Umbilical cord (tissue), 1 donor: ENCODE measurements at regions not wholly inside any gene's neighbourhood (a gene's known extent, or its start where the extent isn't known, plus 50 kb on each side); places are given as distances from the start of the nearest gene placed in this dataset.
A peak's percentile ranks its signal among the peaks of the same experiment; 100 is the strongest.
"Not testable (repeated sequence)": the region's sequence is repeated elsewhere in the genome, so short reads cannot be mapped to it uniquely, and the experiment has no call there.

Experiments used
- DNase-seq: peaks from one replicate; pipeline ENCODE4 v3.0.0-alpha.2; 2015; ENCODE audit warnings: low spot score

DNA sequence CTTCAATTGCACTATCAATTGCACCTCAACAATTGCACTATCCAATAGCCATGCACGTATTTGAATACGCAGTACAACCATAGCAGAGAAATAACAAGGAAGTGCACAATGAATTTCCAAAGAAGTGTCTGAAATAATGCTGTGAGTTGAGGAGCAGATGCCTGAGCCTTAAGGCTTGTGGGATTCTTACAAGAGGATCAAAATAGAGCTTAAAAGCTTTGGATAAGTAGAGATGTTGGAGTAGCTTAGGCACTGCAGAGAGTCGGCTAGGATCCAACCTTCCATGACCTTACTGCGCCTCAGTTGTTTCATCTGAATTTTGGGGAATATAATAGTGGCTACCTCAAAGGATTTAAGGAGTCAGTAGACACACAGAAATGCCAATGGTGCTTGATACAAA lies 196.1 kb upstream of the FLRT2 start:
- peak; percentile 72 for DNase-seq

DNA sequence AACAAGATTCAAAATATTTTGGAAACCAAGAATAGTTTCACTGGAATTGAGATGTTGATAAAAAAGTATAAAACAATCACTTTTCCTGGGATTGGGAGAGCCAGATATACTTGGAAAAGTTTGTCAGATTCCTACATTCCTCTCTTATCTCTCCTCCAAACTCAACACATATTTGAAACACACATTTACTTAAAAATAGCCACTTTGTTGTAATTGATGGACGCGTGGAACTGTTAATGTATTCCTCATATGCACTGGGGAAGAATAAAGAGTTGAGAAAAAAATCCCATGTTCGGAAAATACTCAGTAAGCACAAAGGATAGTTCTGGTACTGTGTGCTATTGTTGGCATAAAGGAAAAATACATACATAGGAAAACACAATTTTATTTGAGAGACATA lies 195.6 kb upstream of the FLRT2 start:
- DNase-seq = no peak

DNA sequence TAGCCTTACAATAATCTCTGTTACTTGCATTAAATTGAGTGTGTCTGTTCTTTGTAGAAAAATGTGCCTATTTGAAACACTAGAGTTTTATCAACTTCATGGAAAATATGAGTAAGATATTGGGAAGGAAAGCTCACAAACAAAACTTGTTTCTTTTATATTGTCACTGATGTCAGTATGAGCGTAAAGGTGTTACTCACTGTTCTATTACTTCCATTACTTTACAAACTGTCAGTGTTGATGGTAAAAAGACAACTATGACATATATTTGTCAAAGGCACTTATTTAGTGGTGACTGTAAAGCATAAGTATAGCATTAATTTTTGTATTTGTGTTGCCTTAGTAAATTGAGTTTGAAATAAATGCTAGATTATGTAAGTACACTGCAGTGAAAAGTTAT lies 193.7 kb upstream of the FLRT2 start:
- no peak for DNase-seq

DNA sequence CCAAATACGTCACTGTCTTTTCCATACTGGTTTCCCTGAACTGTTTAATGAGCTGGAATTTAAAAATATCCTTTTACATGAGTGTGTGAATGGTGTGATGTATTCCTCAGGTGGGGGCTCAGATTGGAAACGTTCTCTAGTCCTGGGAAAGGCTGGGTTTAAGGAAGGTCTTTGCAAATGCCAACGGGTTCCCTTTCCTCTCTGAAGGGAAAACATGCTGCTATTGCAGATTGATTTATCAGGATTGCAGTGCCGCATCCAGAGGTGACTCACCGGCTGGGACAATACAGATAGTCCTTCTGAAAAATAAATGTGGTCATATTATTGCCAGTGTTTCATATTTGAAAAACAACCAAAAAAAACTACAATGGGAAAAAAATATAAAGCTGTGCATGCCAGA lies 193.1 kb upstream of the FLRT2 start:
- no peak for DNase-seq

DNA sequence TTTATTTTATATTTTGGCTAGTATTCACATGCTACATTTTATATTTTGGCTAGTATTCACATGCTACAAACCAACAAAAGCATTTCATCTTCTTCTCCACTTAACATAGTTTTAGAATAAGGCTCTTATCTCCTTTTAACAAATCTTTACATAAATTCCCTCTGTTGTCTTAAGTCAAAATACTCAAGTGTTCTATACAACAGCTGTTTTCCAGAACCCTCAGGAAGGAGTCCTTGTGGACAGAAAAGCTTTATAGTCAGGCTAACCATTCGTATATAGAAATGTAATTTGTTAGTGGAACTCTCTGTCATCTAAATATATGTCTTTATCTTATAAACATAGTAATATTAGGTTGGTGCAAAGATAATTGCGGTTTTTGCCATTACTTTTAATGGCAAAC lies 191.0 kb upstream of the FLRT2 start:
- peak; percentile 59 for DNase-seq

DNA sequence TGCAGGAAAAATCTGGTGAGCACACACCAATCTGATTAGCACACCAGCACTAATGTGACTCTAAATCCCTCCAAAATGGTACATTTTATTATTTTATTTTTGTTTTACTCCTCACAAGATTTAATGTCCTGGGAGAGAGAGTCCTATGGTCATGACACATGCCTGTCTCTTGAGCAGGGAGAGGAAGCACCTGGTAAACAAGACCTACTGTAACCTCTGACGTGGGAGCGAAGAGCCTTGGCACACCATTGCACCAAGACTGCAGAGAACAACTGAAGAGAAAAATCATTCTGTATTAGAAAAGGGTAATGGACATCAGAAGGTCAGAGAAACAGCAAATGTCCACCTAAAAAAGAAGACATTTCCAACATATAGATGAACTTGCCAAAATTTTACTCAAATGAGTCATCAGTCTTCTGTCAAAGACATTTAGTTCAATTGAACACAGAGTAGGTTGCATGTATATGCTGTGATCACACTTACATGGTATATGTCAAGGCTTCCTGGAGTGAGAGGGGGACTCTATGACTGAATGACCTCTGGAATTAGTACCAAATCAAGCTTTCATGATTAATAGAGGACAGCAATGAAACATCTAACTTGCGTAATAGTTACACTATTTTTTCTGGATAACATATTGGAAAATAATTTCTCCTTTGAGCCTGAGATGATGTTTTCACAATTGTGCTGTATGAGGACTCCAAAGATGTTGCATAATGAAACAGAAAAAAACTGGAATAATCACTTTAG lies 186.9 kb upstream of the FLRT2 start:
- peak; percentile 23 for DNase-seq

DNA sequence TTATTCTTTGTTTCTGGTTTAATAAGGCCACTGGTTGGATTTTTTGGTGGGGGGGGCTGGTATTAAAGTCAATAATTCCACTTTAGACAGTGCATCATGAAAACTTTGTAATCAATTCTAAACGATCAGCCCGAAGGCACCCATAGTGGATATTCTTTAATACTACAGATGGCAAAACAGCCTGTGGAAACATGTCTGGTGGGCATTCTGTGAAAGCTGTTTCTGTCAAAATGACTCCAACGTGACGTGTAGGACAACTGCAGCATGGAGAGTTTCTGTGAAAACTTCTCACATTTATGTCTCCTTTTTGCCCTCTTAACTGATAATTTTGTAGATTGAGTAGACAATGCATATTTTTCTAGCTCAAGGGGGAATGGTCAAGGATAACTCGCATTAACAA lies 185.8 kb upstream of the FLRT2 start:
- DNase-seq = no peak

DNA sequence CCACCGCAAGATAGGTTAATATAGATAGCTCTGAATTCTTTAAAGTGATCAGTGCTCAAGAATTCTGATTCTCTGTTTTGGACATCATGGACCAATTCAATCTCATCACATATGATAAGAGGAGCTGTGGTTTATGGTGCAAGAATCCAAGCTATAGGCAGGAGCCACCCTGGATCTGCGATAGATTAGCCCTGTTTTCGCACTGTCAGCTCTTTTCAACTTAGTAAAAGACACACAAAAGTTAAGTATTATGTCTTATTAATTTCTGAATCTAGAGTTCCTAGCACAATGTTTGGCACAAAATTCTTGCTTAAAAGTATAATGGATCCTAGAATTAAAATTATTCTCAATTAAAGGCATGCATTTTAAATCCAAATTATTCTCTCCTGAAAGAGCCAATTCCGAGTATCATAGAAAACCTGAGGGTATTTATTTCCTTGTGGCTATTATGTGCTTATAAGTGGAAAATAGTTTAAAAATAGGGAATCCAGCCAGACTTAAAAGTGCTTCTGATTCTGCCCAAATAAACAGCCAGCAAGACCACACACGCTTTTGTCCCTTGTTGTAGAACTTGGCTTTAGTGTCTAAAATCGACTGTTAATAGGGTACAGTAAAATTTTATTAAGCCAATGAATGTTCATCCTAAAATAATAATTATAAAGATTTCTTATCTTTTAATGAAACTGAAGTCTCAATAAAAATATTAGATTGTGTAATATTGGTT lies 184.9 kb upstream of the FLRT2 start:
- no peak for DNase-seq

DNA sequence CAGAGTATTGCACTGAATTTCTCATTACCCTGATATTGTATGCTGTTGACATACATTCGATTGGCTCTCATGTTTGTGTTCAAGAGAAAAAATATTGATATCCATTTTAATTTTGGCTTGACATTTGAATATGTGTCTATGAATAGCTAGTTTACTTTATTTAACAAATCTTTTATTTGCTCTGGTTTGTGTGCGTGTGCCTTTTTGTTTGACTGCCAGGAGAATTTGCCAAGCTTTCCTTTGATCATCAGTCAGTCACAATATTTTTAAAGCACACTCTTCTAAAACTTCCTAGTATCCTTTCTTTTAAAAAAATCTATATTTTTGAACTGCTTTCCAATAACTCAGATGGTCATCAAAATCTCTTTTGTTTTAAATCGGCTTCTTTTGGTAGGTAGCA lies 179.3 kb upstream of the FLRT2 start:
- DNase-seq = no peak

DNA sequence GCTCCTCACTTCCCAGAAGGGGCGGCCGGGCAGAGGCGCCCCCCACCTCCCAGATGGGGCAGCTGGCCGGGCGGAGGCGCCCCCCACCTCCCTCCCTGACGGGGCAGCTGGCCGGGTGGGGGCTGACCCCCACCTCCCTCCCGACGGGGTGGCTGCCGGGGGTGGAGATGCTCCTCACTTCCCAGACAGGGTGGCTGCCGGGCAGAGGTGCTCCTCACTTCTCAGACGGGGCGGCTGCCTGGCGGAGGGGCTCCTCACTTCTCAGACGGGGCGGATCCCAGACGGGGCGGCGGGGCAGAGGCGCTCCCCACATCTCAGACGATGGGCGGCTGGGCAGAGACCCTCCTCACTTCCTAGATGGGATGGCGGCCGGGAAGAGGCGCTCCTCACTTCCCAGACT lies 177.4 kb upstream of the FLRT2 start:
- DNase-seq = not testable (repeated sequence)

DNA sequence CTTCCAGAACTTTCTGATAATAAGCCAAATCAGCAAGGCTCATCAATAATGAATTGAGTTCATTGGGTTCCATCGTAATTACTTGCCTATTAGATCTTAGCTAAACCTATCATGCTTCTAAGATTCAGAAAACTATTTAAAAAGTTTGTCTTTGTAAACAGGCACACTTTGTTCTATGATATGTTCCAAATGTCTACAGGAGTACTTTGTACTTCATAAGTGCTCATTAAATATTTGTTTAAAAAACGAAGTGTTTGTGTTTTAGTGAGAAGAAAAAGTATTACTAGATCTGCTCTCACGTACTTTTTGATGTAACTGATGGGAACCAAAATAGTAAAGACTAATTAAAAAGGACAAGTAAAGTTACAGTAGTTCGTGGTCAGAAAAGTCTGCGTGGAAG lies 172.8 kb upstream of the FLRT2 start:
- DNase-seq = no peak

DNA sequence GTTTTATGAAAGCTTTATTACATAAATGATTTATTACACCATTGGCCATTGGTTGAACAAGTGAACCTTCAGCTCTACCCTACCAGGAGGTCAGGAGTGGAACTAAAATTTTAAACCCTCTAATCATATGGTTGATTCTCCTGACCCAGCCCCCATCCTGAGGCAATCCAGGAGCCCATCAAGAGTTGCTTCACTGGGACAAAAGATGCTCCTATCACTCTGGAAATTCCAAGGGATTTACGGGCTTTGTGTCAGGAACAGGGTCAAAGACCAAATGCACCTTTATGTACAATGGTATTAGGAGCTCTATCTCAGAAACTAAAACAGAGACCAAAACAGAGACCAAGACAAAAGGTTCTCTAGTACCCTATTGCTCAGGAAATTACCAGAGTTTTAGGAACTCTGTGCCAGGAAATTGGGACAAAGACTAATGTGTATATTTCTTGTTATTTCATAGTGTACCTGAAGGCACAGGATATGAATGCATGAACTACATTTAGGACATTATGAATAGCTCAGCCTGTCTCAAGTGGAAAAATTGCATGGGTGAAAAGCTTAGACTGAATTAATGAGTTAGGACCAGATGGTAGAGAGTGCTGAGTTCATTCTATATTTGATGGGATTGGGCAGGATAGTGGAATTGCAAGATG lies 171.7 kb upstream of the FLRT2 start:
- no peak for DNase-seq

DNA sequence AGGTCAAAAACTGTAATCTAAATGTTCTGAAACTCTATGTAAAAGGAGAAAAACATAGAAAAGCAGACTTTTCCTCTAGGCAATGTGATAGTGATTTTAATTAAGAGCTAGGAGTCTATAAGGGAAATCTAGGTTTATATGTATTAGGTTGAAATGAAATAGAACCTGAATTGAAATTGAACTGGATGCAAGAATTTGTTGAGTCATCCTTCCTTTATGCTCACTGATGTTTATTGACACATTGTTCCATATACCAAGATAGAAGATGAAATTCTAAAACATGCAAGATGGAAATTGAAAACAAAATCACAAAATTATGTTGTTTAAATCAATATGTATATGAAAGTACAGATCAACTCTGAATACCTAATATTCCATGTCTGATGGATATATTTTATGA lies 170.4 kb upstream of the FLRT2 start:
- no peak for DNase-seq

DNA sequence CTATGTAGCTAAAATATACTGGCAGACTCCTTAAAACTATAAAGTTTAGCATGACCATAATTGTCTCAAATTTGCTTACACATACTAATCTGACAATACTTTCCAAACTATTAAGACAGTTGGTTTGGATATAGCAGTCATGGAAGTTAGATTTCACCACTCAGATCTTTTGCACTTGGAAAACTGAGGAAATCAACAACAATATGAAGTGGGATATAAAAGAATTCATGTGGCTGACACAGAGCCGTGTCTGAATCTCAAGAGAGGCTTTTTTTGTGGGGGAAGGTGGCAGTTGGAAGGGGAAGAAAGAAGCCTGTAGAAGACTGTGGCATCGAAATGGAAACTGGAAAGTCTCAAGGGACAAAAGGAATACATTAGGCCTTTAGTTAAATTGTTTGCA lies 166.6 kb upstream of the FLRT2 start:
- no peak for DNase-seq

DNA sequence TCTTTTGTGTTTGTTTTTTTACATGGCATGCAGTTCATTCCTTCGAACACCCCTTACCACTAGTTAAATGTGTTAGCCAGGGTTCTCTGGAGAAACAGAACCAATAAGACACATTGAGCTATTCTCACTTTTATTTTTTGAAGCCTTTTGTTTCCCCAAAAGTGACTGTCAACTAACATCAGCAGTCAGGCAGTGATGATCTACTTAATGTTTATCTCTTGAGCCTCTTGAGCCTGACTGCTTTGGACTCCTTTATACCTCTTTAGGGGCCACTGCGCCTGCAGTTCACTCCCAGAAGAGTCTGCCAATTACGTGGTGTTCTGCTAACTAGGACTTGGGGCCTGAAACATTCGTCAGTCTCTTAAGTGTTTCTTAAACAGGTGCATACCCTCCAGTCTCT lies 163.7 kb upstream of the FLRT2 start:
- no peak for DNase-seq

DNA sequence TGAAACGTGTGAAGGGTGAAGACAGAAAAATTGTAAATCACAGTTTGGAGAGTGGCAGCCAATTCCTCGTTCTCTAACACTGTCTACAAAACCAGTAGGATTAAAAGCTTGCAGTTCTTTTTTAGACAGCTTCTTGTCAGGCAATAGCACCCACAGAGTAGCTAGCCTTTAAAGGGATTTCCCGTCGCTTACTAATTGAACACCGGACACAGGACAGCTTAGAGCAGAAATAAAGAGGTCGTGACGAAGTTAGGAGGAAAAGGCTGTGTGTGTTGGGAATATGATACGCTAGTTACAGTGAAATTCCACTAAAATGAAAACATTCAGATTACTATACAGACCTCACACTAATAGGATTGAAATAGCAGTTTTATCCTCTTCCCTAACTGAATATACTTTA lies 149.1 kb upstream of the FLRT2 start:
- DNase-seq = no peak

DNA sequence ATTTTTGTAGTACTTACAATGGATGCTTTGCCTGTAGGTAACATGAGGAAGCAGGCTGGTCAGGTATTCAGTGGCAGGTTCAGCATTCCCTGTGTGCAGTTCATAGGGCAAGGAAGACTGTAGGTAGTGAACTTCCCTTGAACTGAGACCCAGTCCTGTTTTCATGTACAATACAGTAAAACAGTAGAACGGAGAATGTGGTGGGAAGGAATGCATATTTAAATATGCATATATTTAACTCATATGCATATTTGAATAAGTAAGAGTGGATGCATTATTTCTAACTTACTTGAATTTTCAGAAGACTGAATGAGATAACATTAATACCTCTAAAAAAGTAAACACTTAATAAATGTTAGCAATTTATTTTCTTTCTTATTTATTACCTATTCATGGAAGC lies 147.6 kb upstream of the FLRT2 start:
- no peak for DNase-seq

DNA sequence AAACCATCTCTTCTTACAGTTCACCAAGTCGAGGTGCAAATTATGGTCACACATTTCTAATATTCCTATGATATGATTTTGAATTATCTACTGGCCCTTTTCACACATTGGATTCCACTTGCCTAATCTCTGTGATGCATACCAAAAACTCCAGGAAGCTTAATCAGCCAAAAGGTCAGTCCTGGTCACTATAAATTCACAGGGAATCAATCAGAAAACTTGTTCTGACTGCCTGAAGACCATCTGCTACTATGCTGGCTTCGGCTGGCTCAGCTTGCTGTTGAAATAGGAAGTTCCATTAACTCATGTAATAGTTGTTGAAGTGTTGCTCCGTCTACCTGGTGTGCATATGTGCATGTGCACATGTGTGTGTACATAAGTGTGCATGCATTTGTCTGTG lies 142.8 kb upstream of the FLRT2 start:
- DNase-seq = no peak

DNA sequence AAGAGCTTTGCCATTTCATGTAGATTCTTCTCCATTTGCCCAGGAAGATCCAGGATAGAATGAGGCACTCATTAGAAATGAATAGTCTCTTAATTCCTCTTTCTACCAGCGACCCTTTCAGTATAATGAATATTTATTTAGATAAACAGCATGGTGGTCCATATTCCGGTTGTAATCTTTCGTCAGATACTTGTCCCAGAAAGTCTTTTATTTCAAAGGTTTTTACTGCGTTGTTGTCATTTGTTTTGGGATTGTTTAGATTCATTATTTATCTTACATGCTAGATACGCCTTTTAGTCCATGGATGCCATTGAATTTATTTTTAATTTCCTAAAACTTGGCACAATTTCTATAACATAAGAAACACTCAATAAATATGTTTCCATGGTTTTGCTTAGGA lies 139.7 kb upstream of the FLRT2 start:
- DNase-seq = no peak

DNA sequence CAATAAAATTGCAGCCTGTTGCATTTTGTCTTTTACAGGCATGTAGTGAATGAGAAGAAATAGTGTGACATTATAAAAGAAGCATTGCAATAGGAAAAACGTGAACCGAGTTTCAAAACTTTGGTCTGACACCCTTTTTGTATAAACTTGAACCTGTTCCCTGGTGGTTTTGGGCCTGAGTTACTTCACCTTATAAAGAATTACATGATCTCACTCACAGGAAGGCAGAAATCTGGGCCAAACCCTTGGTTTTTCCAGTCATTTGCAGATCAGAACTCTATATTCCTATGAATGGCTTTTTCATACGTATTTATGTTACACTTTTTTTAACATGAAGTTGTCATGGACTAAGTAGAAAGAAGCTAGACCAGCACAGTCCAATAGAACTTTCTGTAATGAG lies 138.5 kb upstream of the FLRT2 start:
- DNase-seq = no peak

DNA sequence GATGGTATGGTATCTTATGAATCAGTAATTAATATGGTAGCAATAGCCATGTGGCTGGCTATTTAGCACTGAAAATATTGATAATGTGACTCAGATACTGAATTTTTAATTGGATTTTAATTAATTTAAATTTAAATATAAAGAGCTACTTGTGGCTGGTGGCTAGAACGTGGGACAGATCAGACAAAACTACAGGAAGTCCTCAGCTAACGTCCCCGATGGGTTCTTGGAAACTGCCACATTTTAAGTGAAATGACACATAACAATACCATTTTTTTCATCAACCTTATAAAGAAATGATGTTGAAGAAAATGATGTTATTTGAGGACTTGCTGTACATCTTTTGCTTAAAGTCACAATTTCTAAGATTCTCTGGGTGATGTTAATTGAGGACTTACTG lies 138.1 kb upstream of the FLRT2 start:
- no peak for DNase-seq

DNA sequence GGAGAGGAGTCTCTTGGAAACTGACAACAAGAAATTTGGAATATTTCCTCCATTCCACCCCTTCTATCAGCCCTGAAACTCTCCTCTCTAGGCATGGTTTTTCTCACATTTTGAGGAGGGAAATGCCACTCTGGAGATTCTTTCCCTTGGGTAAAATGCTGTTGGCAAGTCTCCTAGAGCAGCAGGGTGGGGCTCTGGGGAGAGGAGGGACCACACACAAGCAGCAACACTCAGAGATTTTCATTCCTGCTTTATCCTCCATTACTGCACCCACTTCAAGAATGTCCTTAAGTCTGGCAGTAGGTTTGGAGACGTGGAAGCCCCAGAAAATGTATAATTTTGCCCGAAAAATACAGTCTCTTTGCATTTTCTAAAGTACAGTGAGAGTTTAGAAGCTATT lies 130.8 kb upstream of the FLRT2 start:
- DNase-seq = peak; percentile 84

DNA sequence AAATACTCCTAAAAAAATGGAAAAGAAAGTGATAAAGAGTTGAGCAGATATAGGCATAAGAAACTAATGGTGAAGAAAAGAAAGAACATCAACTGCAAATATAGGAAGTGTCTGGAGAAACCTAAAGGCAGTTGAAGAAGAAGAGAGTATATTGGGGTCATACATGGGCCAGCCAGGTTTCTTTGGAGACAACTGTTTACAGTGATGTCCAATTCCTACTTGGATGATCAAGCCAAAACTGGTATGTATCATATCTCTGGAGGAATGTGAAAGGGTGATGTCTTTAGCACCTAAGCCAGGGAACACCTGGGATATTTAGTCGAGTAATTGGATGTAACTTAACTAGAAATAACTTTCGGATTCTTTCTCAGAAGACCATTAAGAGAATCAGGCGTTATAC lies 129.3 kb upstream of the FLRT2 start:
- no peak for DNase-seq
